H1 (cell line): ENCODE measurements at regions not wholly inside any gene's neighbourhood (a gene's known extent, or its start where the extent isn't known, plus 50 kb on each side); places are given as distances from the start of the nearest gene placed in this dataset.

Experiments used
- CTCF ChIA-PET: fragments of 300-600 bp; sonication (Branson Sonifier 250); formaldehyde crosslinking; loops from one replicate; lab custom pipeline; 2021; ENCODE audit not compliant: partially characterized antibody; lab: Charles Lee
- POLR2A ChIA-PET: fragments of 300-600 bp; sonication (Branson Sonifier 250); formaldehyde crosslinking; loops from one replicate; lab custom pipeline; 2021; ENCODE audit warnings: inconsistent platforms; ENCODE audit not compliant: partially characterized antibody; lab: Charles Lee
- DNase-seq, 2 experiments: peaks; one replicate each; pipeline versions ENCODE4 v3.0.0 to v3.0.0-alpha.2; 2010 to 2022; ENCODE audit warnings: low spot score in 2 of 2, low read depth in 1 of 2, mixed read lengths in 1 of 2
- FAIRE-seq: peaks from 2 replicates; lab custom pipeline; 2011; peaks lifted over from hg19 to GRCh38; lab: Jason Lieb, UNC
- H2AFZ ChIP-seq: 2 replicates; pipeline ENCODE4 v1.8.1; 2012; ENCODE audit warnings: low read length, inconsistent platforms
- H2AK5ac ChIP-seq: 2 replicates; pipeline ENCODE4 v1.6.1; 2013; ENCODE audit warnings: low read depth, low read length
- H2BK120ac ChIP-seq: replicated peaks from 2 replicates; pipeline ENCODE3; 2013; ENCODE audit warnings: low read depth, low read length, inconsistent platforms
- H2BK12ac ChIP-seq: 2 replicates; pipeline ENCODE4 v1.6.1; 2013; ENCODE audit warnings: low read depth, low read length
- H2BK15ac ChIP-seq: 2 replicates; pipeline ENCODE4 v1.6.1; 2013; ENCODE audit warnings: low read length
- H2BK20ac ChIP-seq: 2 replicates; pipeline ENCODE4 v1.6.1; 2013; ENCODE audit warnings: low read length
- H2BK5ac ChIP-seq: 2 replicates; pipeline ENCODE4 v1.6.1; 2013; ENCODE audit warnings: low read depth, low read length
- H3K14ac ChIP-seq: 2 replicates; pipeline ENCODE4 v1.6.1; 2013; ENCODE audit warnings: inconsistent platforms; ENCODE audit not compliant: insufficient read length
- H3K18ac ChIP-seq: 2 replicates; pipeline ENCODE4 v1.6.1; 2013; ENCODE audit warnings: low read length; ENCODE audit errors: extremely low read depth
- H3K23ac ChIP-seq: 2 replicates; pipeline ENCODE4 v1.6.1; 2013; ENCODE audit warnings: inconsistent platforms; ENCODE audit not compliant: insufficient read length
- H3K23me2 ChIP-seq: 2 replicates; pipeline ENCODE4 v1.6.1; 2013; ENCODE audit warnings: low read depth, low read length
- H3K27ac ChIP-seq: 2 replicates; pipeline ENCODE4 v1.6.1; 2011; ENCODE audit warnings: low read depth, low read length, inconsistent platforms
- H3K27me3 ChIP-seq, 4 experiments: replicated peaks in 1 of 4; 1 replicate in 1 of 4; 2 replicates in 3 of 4; pipeline versions ENCODE4 v1.6.1 to v1.8.1; 2011 to 2013; ENCODE audit warnings: low read length in 3 of 4, mild to moderate bottlenecking in 3 of 4, inconsistent platforms in 2 of 4, mixed read lengths in 2 of 4, moderate library complexity in 1 of 4; ENCODE audit not compliant: control insufficient read depth in 3 of 4, insufficient read depth in 3 of 4; ENCODE audit errors: extremely low read depth in 1 of 4
- H3K36me3 ChIP-seq, 4 experiments: 2 replicates each; pipeline versions ENCODE4 v1.6.1 to v1.8.1; 2011 to 2013; ENCODE audit warnings: mild to moderate bottlenecking in 4 of 4, low read length in 3 of 4, moderate library complexity in 2 of 4, control low read depth in 1 of 4, inconsistent platforms in 1 of 4; ENCODE audit not compliant: insufficient read depth in 4 of 4, control insufficient read depth in 2 of 4
- H3K4ac ChIP-seq: replicated peaks from 2 replicates; pipeline ENCODE3; 2013; ENCODE audit warnings: low read length, low read depth, mixed read lengths, inconsistent platforms; ENCODE audit not compliant: insufficient read length
- H3K4me1 ChIP-seq, 4 experiments: replicated peaks in 1 of 4; 1 replicate in 1 of 4; 2 replicates in 3 of 4; pipeline versions ENCODE4 v1.6.1 to v1.8.1; 2011 to 2013; ENCODE audit warnings: low read length in 3 of 4, inconsistent platforms in 2 of 4, mixed read lengths in 1 of 4; ENCODE audit not compliant: insufficient read depth in 4 of 4, control insufficient read depth in 3 of 4
- H3K4me2 ChIP-seq, 2 experiments: 2 replicates each; pipeline versions ENCODE4 v1.6.1 to v1.8.1; 2011 to 2013; ENCODE audit warnings: low read depth in 2 of 2, low read length in 2 of 2, control low read depth in 1 of 2, inconsistent platforms in 1 of 2, mild to moderate bottlenecking in 1 of 2; ENCODE audit not compliant: insufficient read depth in 1 of 2
- H3K4me3 ChIP-seq, 4 experiments: fragments of 200-600, 300-600 bp in 1 of 4; sonication (generic), shearing (Covaris generic), sonication (Bioruptor Twin) in 1 of 4; 2 replicates each; pipeline versions ENCODE4 v1.5.1 to v1.8.1; 2011 to 2016; ENCODE audit warnings: low read length in 4 of 4, low read depth in 3 of 4, control low read depth in 2 of 4, inconsistent platforms in 2 of 4, mild to moderate bottlenecking in 2 of 4, mixed read lengths in 1 of 4, moderate library complexity in 1 of 4; ENCODE audit not compliant: insufficient read depth in 2 of 4; ENCODE audit errors: extremely low read depth in 1 of 4
- H3K56ac ChIP-seq: replicated peaks from 2 replicates; pipeline ENCODE3; 2013; ENCODE audit warnings: low read depth, mild to moderate bottlenecking, mixed read lengths, low read length, inconsistent platforms; ENCODE audit not compliant: insufficient read length
- H3K79me1 ChIP-seq: 2 replicates; pipeline ENCODE4 v1.6.1; 2013; ENCODE audit warnings: low read depth, low read length, control low read depth
- H3K79me2 ChIP-seq, 2 experiments: 2 replicates each; pipeline versions ENCODE4 v1.6.1 to v1.8.1; 2012 to 2013; ENCODE audit warnings: low read length in 2 of 2, mild to moderate bottlenecking in 2 of 2, inconsistent platforms in 1 of 2; ENCODE audit not compliant: insufficient read depth in 2 of 2, control insufficient read depth in 1 of 2
- H3K9ac ChIP-seq, 4 experiments: replicated peaks in 1 of 4; 1 replicate in 1 of 4; 2 replicates in 3 of 4; pipeline versions ENCODE4 v1.6.1 to v1.8.1; 2011 to 2013; ENCODE audit warnings: low read depth in 3 of 4, low read length in 3 of 4, control low read depth in 2 of 4, mild to moderate bottlenecking in 2 of 4, moderate library complexity in 2 of 4, inconsistent platforms in 1 of 4; ENCODE audit errors: extremely low read depth in 1 of 4
- H3K9me3 ChIP-seq, 2 experiments: 2 replicates each; pipeline versions ENCODE4 v1.6.1 to v1.8.1; 2012 to 2013; ENCODE audit warnings: mild to moderate bottlenecking in 2 of 2, moderate library complexity in 2 of 2, control low read depth in 1 of 2, inconsistent platforms in 1 of 2, low read depth in 1 of 2, low read length in 1 of 2, mixed read lengths in 1 of 2; ENCODE audit not compliant: insufficient read depth in 2 of 2
- H4K20me1 ChIP-seq, 2 experiments: replicated peaks in 1 of 2; 2 replicates each; pipeline versions ENCODE3 to v1.8.1; 2011 to 2013; ENCODE audit warnings: inconsistent platforms in 2 of 2, low read length in 2 of 2, mild to moderate bottlenecking in 1 of 2; ENCODE audit not compliant: insufficient read depth in 2 of 2, control insufficient read depth in 1 of 2
- H4K5ac ChIP-seq: 2 replicates; pipeline ENCODE4 v1.6.1; 2013; ENCODE audit warnings: low read length, low read depth, mixed read lengths, inconsistent platforms; ENCODE audit not compliant: insufficient read length
- H4K8ac ChIP-seq: 2 replicates; pipeline ENCODE4 v1.8.0; 2013; ENCODE audit warnings: mild to moderate bottlenecking, moderate library complexity, low read length, inconsistent platforms; ENCODE audit not compliant: insufficient read depth; ENCODE audit errors: extremely low read depth
- H4K91ac ChIP-seq: replicated peaks from 2 replicates; pipeline ENCODE3; 2013; ENCODE audit warnings: low read length, mixed read lengths, inconsistent platforms; ENCODE audit not compliant: insufficient read length
- BCL11A ChIP-seq, 2 experiments: IDR thresholded peaks; one replicate each; pipeline ENCODE4 v1.6.1; 2011; ENCODE audit warnings: low read depth in 2 of 2, low read length in 2 of 2, mild to moderate bottlenecking in 2 of 2
- EGR1 ChIP-seq: IDR thresholded peaks from 2 replicates; pipeline ENCODE4 v1.6.1; 2011; ENCODE audit warnings: low read depth, low read length, borderline replicate concordance
- EZH2 ChIP-seq: fragments of 200-600 bp; sonication (generic); IDR thresholded peaks from 2 replicates; pipeline ENCODE4 v1.7.1; 2012; ENCODE audit warnings: low read depth, mild to moderate bottlenecking, moderate library complexity, low read length, inconsistent platforms; ENCODE audit not compliant: severe bottlenecking
- GABPA ChIP-seq: IDR thresholded peaks from 2 replicates; pipeline ENCODE4 v1.6.1; 2011; ENCODE audit warnings: mild to moderate bottlenecking, low read length, moderate library complexity, borderline replicate concordance; ENCODE audit not compliant: insufficient read depth
- GTF2F1 ChIP-seq: IDR thresholded peaks from 2 replicates; pipeline ENCODE4 v1.6.1; 2012; ENCODE audit warnings: low read depth, low read length, improper control_type of control experiment, borderline replicate concordance
- KDM4A ChIP-seq: IDR thresholded peaks from one replicate; pipeline ENCODE4 v1.7.1; 2012; ENCODE audit warnings: low read depth, mild to moderate bottlenecking, moderate library complexity, low read length, inconsistent platforms; ENCODE audit not compliant: severe bottlenecking
- POLR2AphosphoS5 ChIP-seq: IDR thresholded peaks from 2 replicates; pipeline ENCODE4 v1.6.1; 2011; ENCODE audit warnings: low read depth, low read length
- SIX5 ChIP-seq: IDR thresholded peaks from 2 replicates; pipeline ENCODE4 v1.6.1; 2011; ENCODE audit warnings: mild to moderate bottlenecking, low read depth, low read length
- SP4 ChIP-seq: IDR thresholded peaks from 2 replicates; pipeline ENCODE4 v1.6.1; 2012; ENCODE audit warnings: low read length, inconsistent platforms
- SRF ChIP-seq: IDR thresholded peaks from 2 replicates; pipeline ENCODE4 v1.6.1; 2011; ENCODE audit warnings: mild to moderate bottlenecking, low read depth, low read length, moderate library complexity
- WGBS, 2 experiments: shearing (Covaris generic) in 1 of 2; methylation state at CpG; one replicate each; pipeline versions ENCODE4 v1.1.6 to v1.1.7; 2013 to 2015; ENCODE audit warnings: low lambda C conversion rate in 2 of 2, mixed read lengths in 2 of 2, inconsistent platforms in 1 of 2, low coverage in 1 of 2, missing lambda C conversion rate in 1 of 2; ENCODE audit not compliant: insufficient replicate concordance in 2 of 2, insufficient coverage in 1 of 2, insufficient read length in 1 of 2; ENCODE audit errors: extremely low coverage in 1 of 2, missing lambda C conversion rate in 1 of 2; 5-methylcytosine and 5-hydroxymethylcytosine counted together
- TF ChIP-seq, protein P1 (sequence below): IDR thresholded peaks from 2 replicates; pipeline ENCODE4 v1.6.1; 2011; ENCODE audit warnings: low read depth, mild to moderate bottlenecking, low read length; ENCODE audit not compliant: insufficient read depth
- TF ChIP-seq, protein P2 (sequence below): IDR thresholded peaks from 2 replicates; pipeline ENCODE4 v1.6.1; 2012; ENCODE audit warnings: low read length, inconsistent platforms

DNA sequence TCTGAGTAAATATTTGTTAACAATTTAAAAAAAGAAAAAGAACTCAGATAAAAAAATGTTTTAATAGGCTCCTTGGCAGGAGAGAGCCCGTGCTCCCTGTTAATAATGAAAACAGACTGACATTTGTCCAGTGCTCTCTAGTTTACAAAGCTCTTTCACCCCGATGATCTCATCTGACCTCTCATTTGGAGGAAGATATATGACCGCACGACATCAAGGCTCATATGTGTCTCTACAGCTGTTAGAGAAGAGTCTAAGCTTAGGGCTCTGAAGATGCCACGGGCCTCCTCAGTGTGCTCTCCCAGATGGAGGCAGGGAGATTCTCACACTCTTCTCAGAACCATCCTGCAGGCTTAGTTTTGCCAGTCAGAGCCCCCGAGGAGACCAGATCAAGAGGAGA lies 280.8 kb upstream of the IRX5 start:
- Histone ChIP-seq H3K4ac (no peak overlapping the region), H3K18ac (no peak overlapping the region; the same call in 1 of the 2 replicates), H4K91ac (no peak overlapping the region), H3K9ac (no peak overlapping the region), H3K4me3 (no peak overlapping the region), H3K27ac (no peak overlapping the region), H3K79me2 (no peaks in the 10 kb centered on the region), H3K4me2 (peak overlapping the region in 1 of 2 experiments; percentile 62; a peak in 2 of 4 replicates), H3K23me2 (no peaks in the 10 kb centered on the region; the same call in 1 of the 2 replicates), H4K5ac (no peak overlapping the region), H2BK120ac (no peak overlapping the region), H4K8ac (no peak overlapping the region), H2BK12ac (no peak overlapping the region), H3K36me3 (peaks cover 0 to 2% (median 0%) of the 10 kb centered on the region in 4 experiments; a peak in 1 of 8 replicates), H2AFZ (no peak overlapping the region), H3K4me1 (peaks cover 9 to 28% (median 23%) of the 10 kb centered on the region in 4 experiments), H3K27me3 (peaks cover 33 to 53% (median 47%) of the 10 kb centered on the region in 4 experiments), H3K9me3 (no peaks in the 10 kb centered on the region), H4K20me1 (peaks cover 0 to 1% of the 10 kb centered on the region in 2 experiments), H3K14ac (no peak overlapping the region), H2BK5ac (no peak overlapping the region), H3K56ac (no peak overlapping the region), H2BK20ac (no peak overlapping the region; the same call in 1 of the 2 replicates), H3K23ac (no peak overlapping the region), H3K79me1 (no peaks in the 10 kb centered on the region), H2BK15ac (no peak overlapping the region), H2AK5ac (no peak overlapping the region)
- 92% methylated on average over 6 of the region's 6 CpGs; no CpG with 5 or more reads in 1 of the 2 experiments for WGBS, 2 experiments
- POLR2A ChIA-PET = no interaction called here
- DNase-seq (no peak), FAIRE-seq (no peak)
- CTCF ChIA-PET = interaction anchor here (1.2 kb wide), 1 partner anchor 16 kb away, joined by 4 read pairs; no protein-coding TSS in a partner anchor
- TF ChIP-seq KDM4A (no peak), GABPA (no peak), SP4 (no peak), GTF2F1 (no peak), SRF (no peak), EZH2 (no peak), POLR2AphosphoS5 (no peak), EGR1 (no peak), BCL11A (IDR thresholded peaks at IDR 0.05; ENCODE audit: low read depth in 2 of 2, low read length in 2 of 2) (no peak), SIX5 (no peak)
- TF ChIP-seq, protein P1, sequence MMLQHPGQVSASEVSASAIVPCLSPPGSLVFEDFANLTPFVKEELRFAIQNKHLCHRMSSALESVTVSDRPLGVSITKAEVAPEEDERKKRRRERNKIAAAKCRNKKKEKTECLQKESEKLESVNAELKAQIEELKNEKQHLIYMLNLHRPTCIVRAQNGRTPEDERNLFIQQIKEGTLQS = no peak
- TF ChIP-seq, protein P2, sequence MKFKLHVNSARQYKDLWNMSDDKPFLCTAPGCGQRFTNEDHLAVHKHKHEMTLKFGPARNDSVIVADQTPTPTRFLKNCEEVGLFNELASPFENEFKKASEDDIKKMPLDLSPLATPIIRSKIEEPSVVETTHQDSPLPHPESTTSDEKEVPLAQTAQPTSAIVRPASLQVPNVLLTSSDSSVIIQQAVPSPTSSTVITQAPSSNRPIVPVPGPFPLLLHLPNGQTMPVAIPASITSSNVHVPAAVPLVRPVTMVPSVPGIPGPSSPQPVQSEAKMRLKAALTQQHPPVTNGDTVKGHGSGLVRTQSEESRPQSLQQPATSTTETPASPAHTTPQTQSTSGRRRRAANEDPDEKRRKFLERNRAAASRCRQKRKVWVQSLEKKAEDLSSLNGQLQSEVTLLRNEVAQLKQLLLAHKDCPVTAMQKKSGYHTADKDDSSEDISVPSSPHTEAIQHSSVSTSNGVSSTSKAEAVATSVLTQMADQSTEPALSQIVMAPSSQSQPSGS = no peak
